ENCODE measurements at regions not wholly inside any gene's neighbourhood (a gene's known extent, or its start where the extent isn't known, plus 50 kb on each side); places are given as distances from the start of the nearest gene placed in this dataset.
"Not testable (repeated sequence)": the region's sequence is repeated elsewhere in the genome, so short reads cannot be mapped to it uniquely, and the experiment has no call there.

- Mint-ChIP-seq H3K4me3 (no peak overlapping the region), H3K9me3 (peaks cover 0 to 7% (median 0%) of the 10 kb centered on the region in 7 donors), H3K27ac (no peak overlapping the region), H3K27me3 (no peaks in the 10 kb centered on the region), H3K36me3 (no peaks in the 10 kb centered on the region), H3K4me1 (no peaks in the 10 kb centered on the region)
- no peak for DNase-seq
- ATAC-seq (ENCODE audit: low read depth in 2 of 2), result no peak
Observed at GRCh38 chr9:30815585-30815984, 1568.9 kb upstream of the ACO1 start.

GRCh38 chr9:30845136-30845535 lies 1539.3 kb upstream of the ACO1 start:
- ATAC-seq (ENCODE audit: low read depth in 2 of 2), result no peak
- Mint-ChIP-seq H3K4me1 (no peaks in the 10 kb centered on the region), H3K27ac (no peak overlapping the region), H3K9me3 (peaks cover 0 to 3% (median 0%) of the 10 kb centered on the region in 7 donors), H3K4me3 (no peak overlapping the region), H3K27me3 (no peaks in the 10 kb centered on the region), H3K36me3 (no peaks in the 10 kb centered on the region)
- DNase-seq, result no peak

DNA sequence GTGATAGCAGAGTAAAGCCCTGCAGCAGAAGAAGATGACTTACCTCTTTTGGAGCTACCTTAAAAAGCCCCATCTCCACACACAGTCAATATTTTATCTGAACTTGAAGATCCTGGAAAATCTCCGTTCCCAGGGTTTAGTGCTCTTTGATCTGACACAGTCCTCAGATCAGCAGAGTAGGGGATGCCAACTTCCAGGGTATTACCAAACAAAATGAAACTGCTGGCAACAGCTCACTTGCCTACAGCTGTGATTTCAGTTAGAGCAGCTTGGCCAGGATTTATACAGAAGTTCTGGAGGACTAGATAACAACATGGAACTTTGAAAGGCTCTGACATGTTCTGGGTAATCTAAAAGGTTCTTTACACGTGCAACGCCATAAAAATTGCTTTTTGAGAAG lies 1537.8 kb upstream of the ACO1 start:
- H3K36me3 Mint-ChIP-seq, result no peaks in the 10 kb centered on the region
- no peak for ATAC-seq (ENCODE audit: low read depth in 2 of 2)
- peaks cover 0 to 3% (median 0%) of the 10 kb centered on the region in 7 donors for H3K9me3 Mint-ChIP-seq
- H3K4me3 Mint-ChIP-seq, result no peak overlapping the region
- H3K4me1 Mint-ChIP-seq, result no peaks in the 10 kb centered on the region
- no peak overlapping the region for H3K27ac Mint-ChIP-seq
- DNase-seq, result no peak
- no peaks in the 10 kb centered on the region for H3K27me3 Mint-ChIP-seq

DNA sequence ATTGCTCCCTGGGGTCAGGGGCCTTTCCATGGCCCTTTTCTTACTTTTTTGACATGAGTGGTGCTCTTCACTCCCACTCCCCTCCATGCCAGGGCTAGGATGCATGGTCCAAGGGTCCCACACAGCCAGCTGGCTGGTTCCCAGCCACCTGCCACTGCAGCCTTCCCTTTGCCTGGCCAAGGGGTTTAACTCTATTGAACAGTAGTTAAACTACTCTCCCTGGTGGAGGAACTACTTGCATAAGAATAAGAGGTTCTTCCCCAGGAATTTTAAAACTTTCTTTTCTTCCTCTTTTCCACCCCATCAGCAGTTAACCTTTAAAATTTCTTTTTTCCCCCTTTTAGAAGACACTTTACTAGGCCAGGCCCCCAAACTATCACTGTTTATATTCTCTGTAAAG lies 1532.8 kb upstream of the ACO1 start:
- Mint-ChIP-seq H3K27me3 (no peaks in the 10 kb centered on the region), H3K9me3 (peaks cover 0 to 7% (median 0%) of the 10 kb centered on the region in 7 donors), H3K4me3 (no peak overlapping the region), H3K4me1 (no peaks in the 10 kb centered on the region), H3K36me3 (no peaks in the 10 kb centered on the region), H3K27ac (no peak overlapping the region)
- ATAC-seq (ENCODE audit: low read depth in 2 of 2), result no peak
- no peak for DNase-seq

DNA sequence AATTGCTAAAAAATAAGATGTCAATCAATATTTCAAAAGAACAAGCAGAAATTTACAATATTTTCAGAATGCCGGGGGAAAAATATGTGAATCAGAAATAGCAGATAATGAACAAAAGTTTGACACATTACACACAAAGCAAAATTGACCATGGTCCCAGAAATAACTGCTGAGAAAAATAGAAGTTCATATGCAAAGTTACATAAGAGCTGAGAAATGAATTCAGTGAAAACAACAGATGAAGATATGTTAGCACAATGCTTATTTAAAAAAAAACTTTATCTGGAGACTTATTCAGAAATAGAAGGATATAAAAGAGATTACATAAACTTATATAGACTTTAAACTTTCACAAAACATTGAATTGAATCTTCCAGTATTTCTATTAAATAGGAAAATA lies 1483.7 kb upstream of the ACO1 start:
- H3K4me1 Mint-ChIP-seq, result no peaks in the 10 kb centered on the region
- no peaks in the 10 kb centered on the region for H3K9me3 Mint-ChIP-seq
- H3K4me3 Mint-ChIP-seq, result no peak overlapping the region
- DNase-seq (no peak), ATAC-seq (ENCODE audit: low read depth in 2 of 2) (no peak)
- no peaks in the 10 kb centered on the region for H3K27me3 Mint-ChIP-seq
- H3K27ac Mint-ChIP-seq, result no peak overlapping the region
- no peaks in the 10 kb centered on the region for H3K36me3 Mint-ChIP-seq

DNA sequence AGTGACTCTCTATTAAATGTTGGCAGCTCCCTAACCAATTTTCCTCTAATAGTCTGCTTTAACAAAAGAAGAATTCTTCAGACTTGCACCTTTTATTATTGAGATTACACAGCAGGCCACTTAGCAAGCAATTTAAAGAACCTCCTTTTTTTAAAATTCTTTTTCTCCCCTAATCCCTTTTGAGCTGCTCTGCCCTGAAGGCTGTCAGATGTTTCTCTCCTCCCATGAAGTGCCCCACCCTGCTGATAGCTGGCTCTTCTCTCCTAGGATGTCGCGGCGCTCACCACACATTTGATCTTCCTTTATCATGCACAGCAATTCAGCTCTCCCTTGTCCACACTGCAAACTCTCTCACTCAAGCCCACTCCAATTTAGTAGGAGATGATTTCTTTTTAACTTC lies 1471.1 kb upstream of the ACO1 start:
- Mint-ChIP-seq H3K4me3 (no peak overlapping the region), H3K9me3 (peaks cover 0 to 3% (median 0%) of the 10 kb centered on the region in 7 donors), H3K27me3 (no peaks in the 10 kb centered on the region), H3K36me3 (no peaks in the 10 kb centered on the region), H3K27ac (no peak overlapping the region), H3K4me1 (no peaks in the 10 kb centered on the region)
- ATAC-seq (ENCODE audit: low read depth in 2 of 2) (no peak), DNase-seq (no peak)

DNA sequence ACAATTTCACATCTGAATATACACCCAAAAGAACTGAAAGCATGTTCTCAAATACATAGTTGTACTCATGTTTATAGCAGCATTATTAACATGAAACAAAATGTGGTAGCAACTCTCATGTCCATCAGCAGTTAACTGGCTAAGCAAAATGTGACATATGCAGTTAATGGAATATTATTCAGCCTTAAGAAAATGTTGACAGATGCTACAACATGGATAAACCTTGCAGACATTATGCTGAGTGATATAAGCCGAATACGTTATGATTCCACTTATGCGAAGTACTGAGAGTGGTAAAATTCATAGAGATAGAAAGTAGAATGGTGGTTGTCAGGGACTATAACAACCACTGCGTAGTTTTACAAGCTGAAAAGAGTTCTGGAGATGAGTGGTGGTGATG lies 1469.0 kb upstream of the ACO1 start:
- H3K27ac Mint-ChIP-seq, result no peak overlapping the region
- ATAC-seq (ENCODE audit: low read depth in 2 of 2) (no peak), DNase-seq (no peak)
- no peaks in the 10 kb centered on the region for H3K36me3 Mint-ChIP-seq
- no peaks in the 10 kb centered on the region for H3K27me3 Mint-ChIP-seq
- no peaks in the 10 kb centered on the region for H3K4me1 Mint-ChIP-seq
- peaks cover 0 to 3% (median 0%) of the 10 kb centered on the region in 7 donors for H3K9me3 Mint-ChIP-seq
- H3K4me3 Mint-ChIP-seq, result no peak overlapping the region

DNA sequence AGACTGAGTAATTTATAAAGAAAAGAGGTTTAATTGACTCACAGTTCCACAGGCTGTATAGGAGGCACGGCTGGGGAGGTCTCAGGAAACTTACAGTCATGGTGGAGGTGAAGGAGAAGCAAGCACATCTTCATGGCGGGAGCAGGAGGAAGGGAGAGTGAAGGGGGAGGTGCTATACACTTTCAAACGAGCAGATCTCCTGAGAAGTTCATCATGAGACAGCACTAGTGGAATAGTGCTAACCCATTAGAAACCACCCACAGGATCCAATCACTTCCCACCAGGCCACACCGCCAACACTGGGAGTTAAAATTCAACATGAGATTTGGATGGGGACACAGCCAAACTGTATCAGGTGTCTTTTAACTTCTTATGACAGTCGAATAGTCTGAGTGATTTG lies 1459.3 kb upstream of the ACO1 start:
- no peaks in the 10 kb centered on the region for H3K4me1 Mint-ChIP-seq
- peaks cover 0 to 1% (median 0%) of the 10 kb centered on the region in 7 donors for H3K9me3 Mint-ChIP-seq
- DNase-seq, result no peak
- no peak overlapping the region for H3K4me3 Mint-ChIP-seq
- no peaks in the 10 kb centered on the region for H3K27me3 Mint-ChIP-seq
- H3K27ac Mint-ChIP-seq, result no peak overlapping the region
- H3K36me3 Mint-ChIP-seq, result no peaks in the 10 kb centered on the region
- no peak for ATAC-seq (ENCODE audit: low read depth in 2 of 2)

DNA sequence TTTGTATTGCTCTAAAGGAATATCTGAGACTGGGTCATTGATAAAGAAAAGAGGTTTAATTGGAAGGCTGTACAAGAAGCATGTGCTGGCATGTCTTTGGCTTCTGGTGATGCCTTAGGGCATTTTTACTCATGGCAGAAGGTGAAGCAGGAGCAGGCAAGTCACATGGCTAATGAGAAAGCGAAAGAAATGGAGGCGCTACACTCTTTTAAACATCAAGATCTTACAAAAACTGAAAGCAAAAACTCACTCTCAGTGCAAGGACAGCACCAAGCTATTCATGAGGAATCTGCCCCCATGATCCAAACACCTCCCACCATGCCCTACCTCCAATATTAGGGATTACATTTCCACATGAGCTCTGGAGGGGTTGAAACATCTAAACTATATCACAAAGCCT lies 1458.8 kb upstream of the ACO1 start:
- no peak for ATAC-seq (ENCODE audit: low read depth in 2 of 2)
- H3K9me3 Mint-ChIP-seq, result peaks cover 0 to 1% (median 0%) of the 10 kb centered on the region in 7 donors
- H3K27me3 Mint-ChIP-seq, result no peaks in the 10 kb centered on the region
- no peak overlapping the region for H3K27ac Mint-ChIP-seq
- H3K4me3 Mint-ChIP-seq, result no peak overlapping the region
- DNase-seq, result no peak
- H3K36me3 Mint-ChIP-seq, result no peaks in the 10 kb centered on the region
- no peaks in the 10 kb centered on the region for H3K4me1 Mint-ChIP-seq

DNA sequence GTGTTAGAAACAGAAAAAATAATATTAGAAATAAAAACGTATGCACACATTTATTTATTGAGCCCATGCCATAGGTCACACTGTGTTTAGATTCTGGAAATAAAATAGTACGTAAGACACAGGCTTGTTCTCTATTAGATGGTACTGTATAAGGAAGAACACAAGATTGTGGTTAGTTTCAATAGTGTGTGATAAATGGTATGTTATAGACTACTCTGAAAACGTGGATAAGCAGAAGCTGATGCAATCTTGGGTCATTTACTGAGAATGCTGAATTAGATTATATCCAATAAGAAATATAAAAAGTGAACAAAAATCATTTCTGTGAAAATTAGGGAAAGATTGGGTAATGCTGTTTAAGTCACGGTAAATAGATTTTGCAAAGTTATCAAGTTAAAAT lies 1456.4 kb upstream of the ACO1 start:
- no peak for DNase-seq
- Mint-ChIP-seq H3K9me3 (peaks cover 0 to 1% (median 0%) of the 10 kb centered on the region in 7 donors), H3K36me3 (no peaks in the 10 kb centered on the region), H3K4me3 (no peak overlapping the region), H3K27ac (no peak overlapping the region), H3K27me3 (no peaks in the 10 kb centered on the region), H3K4me1 (no peaks in the 10 kb centered on the region)
- no peak for ATAC-seq (ENCODE audit: low read depth in 2 of 2)

DNA sequence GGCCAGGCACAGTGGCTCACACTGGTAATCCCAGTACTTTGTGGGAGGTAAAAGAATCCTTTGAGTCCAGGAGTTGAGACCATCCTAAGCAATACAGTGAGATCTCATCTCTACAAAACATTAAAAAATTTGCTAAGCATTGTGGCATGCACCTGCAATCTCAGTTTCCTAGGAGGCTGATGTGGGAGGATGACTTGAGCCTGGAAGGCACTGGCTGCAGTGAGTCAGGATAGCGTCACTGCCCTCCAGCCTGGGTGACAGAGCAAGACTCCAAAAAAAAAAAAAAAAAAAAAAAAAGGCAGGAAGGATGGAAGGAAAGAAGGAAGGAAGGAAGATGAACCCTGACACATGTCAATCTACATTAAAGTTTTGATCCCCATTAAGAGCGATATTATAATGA lies 1452.2 kb upstream of the ACO1 start:
- DNase-seq (no peak), ATAC-seq (ENCODE audit: low read depth in 2 of 2) (no peak)
- Mint-ChIP-seq H3K27me3 (no peaks in the 10 kb centered on the region), H3K4me3 (no peak overlapping the region), H3K9me3 (no peaks in the 10 kb centered on the region), H3K36me3 (no peaks in the 10 kb centered on the region), H3K4me1 (no peaks in the 10 kb centered on the region), H3K27ac (no peak overlapping the region)

- no peaks in the 10 kb centered on the region for H3K9me3 Mint-ChIP-seq
- H3K27ac Mint-ChIP-seq, result no peak overlapping the region
- H3K4me3 Mint-ChIP-seq, result no peak overlapping the region
- DNase-seq (no peak), ATAC-seq (ENCODE audit: low read depth in 2 of 2) (no peak)
- no peaks in the 10 kb centered on the region for H3K4me1 Mint-ChIP-seq
- H3K27me3 Mint-ChIP-seq, result no peaks in the 10 kb centered on the region
- no peaks in the 10 kb centered on the region for H3K36me3 Mint-ChIP-seq
Observed at GRCh38 chr9:30935730-30936129, 1448.7 kb upstream of the ACO1 start.

GRCh38 chr9:30937106-30937505 lies 1447.3 kb upstream of the ACO1 start:
- Mint-ChIP-seq H3K27ac (no peak overlapping the region), H3K9me3 (peaks cover 0 to 1% (median 0%) of the 10 kb centered on the region in 7 donors), H3K27me3 (no peaks in the 10 kb centered on the region), H3K36me3 (no peaks in the 10 kb centered on the region), H3K4me3 (no peak overlapping the region), H3K4me1 (no peaks in the 10 kb centered on the region)
- DNase-seq, result no peak
- ATAC-seq (ENCODE audit: low read depth in 2 of 2), result no peak

DNA sequence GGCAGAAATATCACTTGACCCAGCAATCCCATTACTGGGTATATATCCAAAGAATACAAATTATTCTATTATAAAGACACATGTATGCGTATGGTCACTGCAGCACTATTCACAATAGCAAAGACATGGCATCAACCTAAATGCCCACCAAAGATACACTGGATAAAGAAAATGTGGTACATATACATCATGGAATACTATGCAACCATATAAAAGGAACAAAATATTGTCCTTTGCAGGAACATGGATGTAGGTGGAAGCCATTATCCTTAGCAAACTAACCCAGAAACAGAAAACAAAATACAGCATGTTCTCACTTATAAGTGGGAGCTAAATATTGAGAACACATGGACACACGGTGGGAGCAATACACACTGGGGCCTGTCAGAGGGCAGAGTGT lies 1441.6 kb upstream of the ACO1 start:
- not testable (repeated sequence) for H3K4me1 Mint-ChIP-seq; H3K4me3 Mint-ChIP-seq; ATAC-seq (ENCODE audit: low read depth in 2 of 2); H3K27ac Mint-ChIP-seq; H3K36me3 Mint-ChIP-seq; DNase-seq; H3K27me3 Mint-ChIP-seq
- peaks cover 1 to 10% (median 5%) of the 10 kb centered on the region in 7 donors for H3K9me3 Mint-ChIP-seq

GRCh38 chr9:30943446-30944224 lies 1440.8 kb upstream of the ACO1 start:
- Mint-ChIP-seq H3K4me3 (no peak overlapping the region), H3K4me1 (no peaks in the 10 kb centered on the region), H3K27me3 (no peaks in the 10 kb centered on the region), H3K27ac (no peak overlapping the region), H3K9me3 (peaks cover 1 to 10% (median 5%) of the 10 kb centered on the region in 7 donors), H3K36me3 (no peaks in the 10 kb centered on the region)
- DNase-seq, result no peak
- ATAC-seq (ENCODE audit: low read depth in 2 of 2), result no peak

Measured in naive B cell (primary cell).